NOMO-1 treated with DMSO at 0.1 percent for 48 hours (cell line): ENCODE measurements at regions not wholly inside any gene's neighbourhood (a gene's known extent, or its start where the extent isn't known, plus 50 kb on each side); places are given as distances from the start of the nearest gene placed in this dataset.

Experiments used
- DNase-seq: peaks from one replicate; lab custom pipeline; 2025; ENCODE audit not compliant: unreplicated experiment; lab: John Stamatoyannopoulos, UW

DNA sequence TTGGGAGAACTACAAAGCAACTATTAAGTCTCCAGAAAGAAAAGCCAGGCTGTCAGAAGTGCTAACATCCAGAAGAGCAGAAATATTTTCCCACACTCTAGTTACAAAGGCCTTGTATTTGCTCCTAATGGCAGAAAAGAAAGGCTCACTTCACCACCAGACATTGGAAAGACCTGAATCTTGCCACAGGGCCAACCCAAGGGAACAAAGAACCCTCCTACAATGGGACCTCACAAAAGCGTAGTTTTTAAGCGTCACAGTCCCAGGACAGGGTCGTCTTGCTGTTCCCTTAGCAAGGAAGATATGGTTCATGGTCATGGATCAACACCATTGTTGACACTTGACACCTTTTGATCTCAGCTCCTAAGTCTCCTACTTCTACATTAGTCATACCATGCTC lies 119.1 kb downstream of the RPS29 start:
- DNase-seq, result no peak

- DNase-seq, result no peak
Observed at GRCh38 chr14:49464885-49465284, 121.3 kb downstream of the RPS29 start.

DNA sequence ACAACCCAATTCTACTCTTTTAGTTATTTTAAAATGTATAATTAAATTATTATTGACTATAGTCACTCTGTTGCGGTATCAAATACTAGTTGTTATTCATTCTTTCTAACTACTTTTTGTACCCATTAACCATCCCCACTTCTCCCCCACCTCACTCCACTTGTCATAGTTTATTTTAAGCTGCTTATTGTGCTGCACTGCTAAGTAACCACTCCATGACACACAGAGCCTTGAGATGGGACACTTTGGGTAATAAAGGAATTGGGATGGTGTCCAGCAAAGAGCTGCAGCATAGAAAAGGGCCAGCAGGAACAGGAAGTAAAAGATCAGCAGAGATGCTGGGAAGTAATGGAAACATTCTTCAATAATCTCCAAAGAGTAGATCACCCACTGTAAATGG lies 123.0 kb downstream of the RPS29 start:
- DNase-seq, result no peak

GRCh38 chr14:49461529-49462401 lies 124.4 kb downstream of the RPS29 start:
- peak; percentile 68 for DNase-seq

- no peak for DNase-seq
Observed at GRCh38 chr14:49460662-49461061, 125.5 kb downstream of the RPS29 start.

DNA sequence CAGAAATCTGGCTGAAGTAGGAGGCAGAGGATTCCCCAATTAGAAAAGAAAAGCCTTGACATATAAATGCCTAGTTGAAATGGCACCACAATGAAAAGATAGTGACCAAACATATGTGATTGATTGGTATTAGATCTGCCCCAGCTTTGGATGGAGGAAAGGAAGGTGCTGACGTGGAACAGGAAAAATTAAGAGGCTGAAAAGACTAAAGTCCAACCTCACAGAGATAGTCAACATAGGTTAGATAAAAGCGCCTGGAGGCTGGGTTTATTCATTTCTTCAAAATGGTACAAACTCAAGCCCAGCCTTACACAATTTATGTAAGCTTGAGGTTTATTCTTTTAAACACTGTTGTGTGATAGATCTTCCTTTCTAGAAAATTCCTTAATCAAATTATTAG lies 129.6 kb downstream of the RPS29 start:
- DNase-seq, result no peak

DNA sequence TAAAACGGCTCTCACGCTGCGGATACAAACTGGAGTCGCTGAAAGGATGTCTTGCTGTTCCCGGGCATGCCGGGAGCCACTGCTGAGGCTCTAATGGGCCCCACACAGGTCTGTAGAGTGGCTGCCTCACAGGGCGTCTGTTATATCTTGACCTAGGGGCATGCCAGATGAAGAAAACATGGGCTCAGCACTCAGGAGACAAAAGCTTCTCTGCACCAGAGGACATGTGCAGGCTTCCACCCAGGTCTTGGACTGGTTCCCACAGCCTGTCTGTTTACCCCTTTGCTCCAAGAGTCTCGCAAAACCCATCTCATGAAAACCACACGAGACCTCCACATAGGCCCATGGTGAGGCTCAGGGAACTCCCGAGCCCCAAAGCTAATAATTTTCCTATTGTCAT lies 134.2 kb downstream of the RPS29 start:
- no peak for DNase-seq

DNA sequence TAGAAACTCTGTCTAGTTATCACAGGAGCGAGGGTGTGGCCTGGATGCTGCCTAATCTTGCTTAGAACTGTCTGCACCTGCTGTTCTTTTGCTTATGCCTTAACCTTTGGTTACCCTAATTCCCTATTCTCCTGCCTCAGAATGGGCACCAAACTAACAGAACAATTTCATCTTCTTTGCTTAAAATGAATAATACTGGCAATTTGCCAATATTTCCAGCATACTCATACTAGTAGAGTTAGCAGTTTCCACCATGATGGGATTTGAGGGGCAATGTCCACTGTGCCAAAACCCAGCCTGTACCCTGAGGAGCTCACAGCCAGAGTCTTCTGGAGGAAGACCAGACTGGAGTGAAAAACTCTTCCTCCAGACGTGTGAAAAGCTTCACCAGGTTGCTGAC lies 136.4 kb downstream of the RPS29 start:
- DNase-seq, result no peak

- DNase-seq, result no peak
Observed at GRCh38 chr14:49447540-49448107, 138.6 kb downstream of the RPS29 start.

- DNase-seq, result no peak
Observed at GRCh38 chr14:49446801-49447200, 139.4 kb downstream of the RPS29 start.

GRCh38 chr14:49438256-49438770 lies 147.9 kb downstream of the RPS29 start:
- no peak for DNase-seq

- DNase-seq, result no peak
Observed at GRCh38 chr14:49428076-49428475, 158.1 kb downstream of the RPS29 start.

- no peak for DNase-seq
Observed at GRCh38 chr14:49427117-49427516, 159.1 kb downstream of the RPS29 start.

GRCh38 chr14:49425921-49426320 lies 160.3 kb downstream of the RPS29 start:
- no peak for DNase-seq

GRCh38 chr14:49424436-49425331 lies 161.5 kb downstream of the RPS29 start:
- no peak for DNase-seq

GRCh38 chr14:49420201-49420600 lies 166.0 kb downstream of the RPS29 start:
- DNase-seq, result no peak

DNA sequence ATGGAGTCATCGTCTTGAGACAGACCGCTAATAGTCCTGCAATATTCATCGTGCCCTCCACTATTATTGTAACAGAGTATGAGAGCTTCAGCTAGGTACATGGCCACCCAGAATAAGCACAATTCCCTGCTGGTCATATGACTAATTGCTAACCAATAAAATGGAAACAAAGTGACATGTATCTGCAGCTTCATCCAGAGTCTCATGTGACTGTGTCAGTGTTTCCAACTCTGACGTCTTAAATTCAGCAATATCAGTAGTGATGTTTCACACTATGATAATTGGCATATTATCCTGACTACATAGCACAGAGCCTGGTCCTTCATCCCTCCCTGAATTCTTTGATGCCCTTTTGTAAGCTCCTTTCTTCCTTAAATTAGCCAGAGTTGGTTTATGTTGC lies 167.4 kb downstream of the RPS29 start:
- DNase-seq, result no peak

DNA sequence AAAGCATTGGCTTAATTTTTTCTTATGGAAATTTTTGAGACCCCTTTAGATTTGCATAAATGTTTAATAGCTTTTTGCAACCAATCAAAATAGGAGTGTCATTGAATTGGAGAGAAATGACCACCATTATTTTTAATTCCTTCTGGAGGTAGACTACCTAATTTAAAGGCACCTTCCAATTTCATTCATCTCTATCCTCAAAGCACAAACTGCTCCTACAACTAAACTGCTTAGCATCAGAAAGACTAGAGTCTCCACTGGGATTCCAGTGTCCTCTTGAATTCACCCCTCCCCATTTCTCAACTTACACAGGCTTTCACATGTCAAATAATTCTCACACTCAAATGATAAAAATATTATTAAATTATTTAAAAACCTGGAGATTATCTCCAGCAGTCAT lies 168.4 kb downstream of the RPS29 start:
- no peak for DNase-seq

GRCh38 chr14:49408187-49408933 lies 177.8 kb downstream of the RPS29 start:
- DNase-seq, result no peak

DNA sequence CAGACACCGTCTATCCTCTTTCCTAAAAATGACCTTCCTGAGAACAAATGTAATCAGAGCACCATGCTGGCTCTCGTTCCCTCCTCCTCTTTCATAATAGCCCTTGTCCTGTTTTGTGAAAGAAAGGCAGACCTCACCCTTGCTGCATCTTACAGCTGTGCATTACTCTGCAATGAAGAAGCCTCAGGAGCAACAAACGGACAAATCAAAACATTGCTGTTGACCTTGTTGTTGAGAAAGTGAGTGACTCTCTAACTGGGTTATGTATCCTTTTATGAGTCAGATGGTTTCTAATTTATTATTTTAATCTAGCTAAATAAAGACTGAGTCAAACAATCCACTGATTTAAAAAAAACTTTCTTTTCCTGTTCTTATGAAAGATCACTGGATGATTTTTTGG lies 180.9 kb downstream of the RPS29 start:
- no peak for DNase-seq

DNA sequence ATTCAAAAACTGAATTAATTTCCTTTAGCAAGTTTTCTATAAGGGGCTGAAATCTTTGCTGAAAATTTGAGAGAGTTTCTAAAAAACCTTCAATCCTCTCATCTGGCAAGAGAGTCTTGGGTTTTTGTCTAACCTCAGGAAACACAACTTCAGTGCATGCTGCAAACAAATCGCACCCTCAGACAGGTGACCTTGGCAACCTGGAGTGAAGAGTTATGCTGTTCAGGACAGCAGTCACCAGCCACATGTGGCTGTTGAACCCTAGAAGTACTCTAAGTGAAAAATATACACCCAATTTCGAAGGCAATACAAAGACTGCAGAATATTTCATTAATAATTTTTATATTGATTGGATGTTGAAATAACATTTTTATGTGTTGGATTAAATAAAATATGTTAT lies 184.8 kb downstream of the RPS29 start:
- DNase-seq, result no peak
